Neural progenitor cell (in vitro differentiated cells): ENCODE measurements at regions not wholly inside any gene's neighbourhood (a gene's known extent, or its start where the extent isn't known, plus 50 kb on each side); places are given as distances from the start of the nearest gene placed in this dataset.
A peak's percentile ranks its signal among the peaks of the same experiment; 100 is the strongest.

Experiments used
- DNase-seq: peaks from one replicate; pipeline ENCODE4 v3.0.0-alpha.2; 2016; ENCODE audit warnings: low spot score
- H2AFZ ChIP-seq: fragments of 200-600 bp; sonication (generic); replicated peaks from 2 replicates; pipeline ENCODE4 v1.6.1; 2016; ENCODE audit warnings: antibody characterized with exemption
- H3F3A ChIP-seq: fragments of 200-600 bp; sonication (generic); 2 replicates; pipeline ENCODE4 v1.6.1; 2016; ENCODE audit warnings: antibody characterized with exemption, low read depth
- H3K27ac ChIP-seq: fragments of 200-600 bp; sonication (generic); 2 replicates; pipeline ENCODE4 v1.5.1; 2016; ENCODE audit warnings: mild to moderate bottlenecking
- H3K27me3 ChIP-seq: fragments of 200-600 bp; sonication (generic); 2 replicates; pipeline ENCODE4 v1.6.1; 2016; ENCODE audit warnings: mild to moderate bottlenecking, moderate library complexity
- H3K36me3 ChIP-seq: fragments of 200-600 bp; sonication (generic); 2 replicates; pipeline ENCODE4 v1.5.1; 2016
- H3K4me1 ChIP-seq: fragments of 200-600 bp; sonication (generic); 2 replicates; pipeline ENCODE4 v1.6.1; 2016; ENCODE audit warnings: mixed run types
- H3K4me2 ChIP-seq: fragments of 200-600 bp; sonication (generic); 2 replicates; pipeline ENCODE4 v1.6.1; 2016
- H3K4me3 ChIP-seq: fragments of 200-600 bp; sonication (generic); 2 replicates; pipeline ENCODE4 v1.5.1; 2016
- H3K79me2 ChIP-seq: fragments of 200-600 bp; sonication (generic); 2 replicates; pipeline ENCODE4 v1.6.1; 2016; ENCODE audit warnings: low read depth
- H3K9ac ChIP-seq: fragments of 200-600 bp; sonication (generic); 2 replicates; pipeline ENCODE4 v1.6.1; 2016
- H3K9me3 ChIP-seq: fragments of 200-600 bp; sonication (generic); 2 replicates; pipeline ENCODE4 v1.5.1; 2016; ENCODE audit warnings: low read depth
- H4K20me1 ChIP-seq: fragments of 200-600 bp; sonication (generic); 2 replicates; pipeline ENCODE4 v1.6.1; 2016; ENCODE audit warnings: low read depth
- H3K27ac Mint-ChIP-seq: 3 replicates; pipeline ENCODE4 v1.8.0; 2021; ENCODE audit warnings: mixed read lengths
- H3K27me3 Mint-ChIP-seq: 2 replicates; pipeline ENCODE4 v1.8.0; 2022; ENCODE audit warnings: low read depth, mild to moderate bottlenecking, inconsistent platforms, moderate library complexity, mixed read lengths; ENCODE audit not compliant: insufficient read depth
- H3K36me3 Mint-ChIP-seq: 3 replicates; pipeline ENCODE4 v1.8.0; 2021; ENCODE audit warnings: mixed read lengths
- H3K4me1 Mint-ChIP-seq: 3 replicates; pipeline ENCODE4 v1.8.0; 2021; ENCODE audit warnings: mixed read lengths
- H3K4me3 Mint-ChIP-seq: 3 replicates; pipeline ENCODE4 v1.8.0; 2021; ENCODE audit warnings: mild to moderate bottlenecking, moderate library complexity, mixed read lengths
- H3K9me3 Mint-ChIP-seq: 3 replicates; pipeline ENCODE4 v1.8.0; 2020; ENCODE audit warnings: mixed read lengths
- CTCF ChIP-seq: fragments of 200-600 bp; sonication (generic); IDR thresholded peaks from 2 replicates; pipeline ENCODE4 v1.5.1; 2017; ENCODE audit warnings: antibody characterized with exemption, mild to moderate bottlenecking
- EZH2 ChIP-seq: fragments of 200-600 bp; sonication (generic); IDR thresholded peaks from 2 replicates; pipeline ENCODE4 v1.6.1; 2017; ENCODE audit warnings: antibody characterized with exemption, mild to moderate bottlenecking, moderate library complexity
- EZH2phosphoT487 ChIP-seq: fragments of 200-600 bp; sonication (generic); IDR thresholded peaks from 2 replicates; pipeline ENCODE4 v1.6.1; 2017; ENCODE audit warnings: antibody characterized with exemption

- H3K4me3 ChIP-seq: no peak overlapping the region
- H3K9me3 Mint-ChIP-seq: no peaks in the 10 kb centered on the region
- H3K27ac Mint-ChIP-seq: no peak overlapping the region
- H3K9ac ChIP-seq: no peak overlapping the region
- peak overlapping the region; percentile 31 for H2AFZ ChIP-seq
- H4K20me1 ChIP-seq: no peaks in the 10 kb centered on the region
- H3F3A ChIP-seq: no peaks in the 10 kb centered on the region
- H3K79me2 ChIP-seq: no peaks in the 10 kb centered on the region
- no peaks in the 10 kb centered on the region for H3K36me3 ChIP-seq
- peaks cover 5% of the 10 kb centered on the region for H3K27me3 Mint-ChIP-seq
- H3K4me1 Mint-ChIP-seq: peaks cover 4% of the 10 kb centered on the region
- H3K4me1 ChIP-seq: no peaks in the 10 kb centered on the region
- H3K36me3 Mint-ChIP-seq: no peaks in the 10 kb centered on the region
- no peak for TF ChIP-seq EZH2phosphoT487
- TF ChIP-seq CTCF: peak; percentile 4
- TF ChIP-seq EZH2: no peak
- H3K27me3 ChIP-seq: no peaks in the 10 kb centered on the region
- H3K4me3 Mint-ChIP-seq: no peak overlapping the region
- H3K27ac ChIP-seq: no peak overlapping the region
- H3K9me3 ChIP-seq: no peaks in the 10 kb centered on the region
- peak; percentile 21 for DNase-seq
- H3K4me2 ChIP-seq: no peak overlapping the region
Measured at GRCh38 chr15:97791824-97792792, 168.4 kb upstream of the ARRDC4 start.

- Histone ChIP-seq H3K4me2 (no peak overlapping the region), H3K4me3 (no peak overlapping the region), H3K27ac (no peak overlapping the region), H3K9me3 (no peaks in the 10 kb centered on the region), H4K20me1 (no peaks in the 10 kb centered on the region), H3K36me3 (no peaks in the 10 kb centered on the region), H3K27me3 (no peaks in the 10 kb centered on the region), H3F3A (no peaks in the 10 kb centered on the region), H2AFZ (no peak overlapping the region), H3K79me2 (no peaks in the 10 kb centered on the region), H3K4me1 (no peaks in the 10 kb centered on the region), H3K9ac (no peak overlapping the region)
- Mint-ChIP-seq H3K4me1 (no peaks in the 10 kb centered on the region), H3K27ac (no peak overlapping the region), H3K36me3 (no peaks in the 10 kb centered on the region), H3K4me3 (no peak overlapping the region), H3K9me3 (no peaks in the 10 kb centered on the region), H3K27me3 (peaks cover 2% of the 10 kb centered on the region)
- no peak for DNase-seq
- TF ChIP-seq CTCF (peak; percentile 19), EZH2phosphoT487 (no peak), EZH2 (no peak)
Measured at GRCh38 chr15:97804950-97805349, 155.6 kb upstream of the ARRDC4 start.

GRCh38 chr15:97806766-97807165 lies 153.7 kb upstream of the ARRDC4 start:
- no peaks in the 10 kb centered on the region for H4K20me1 ChIP-seq
- no peak for DNase-seq
- no peaks in the 10 kb centered on the region for H3F3A ChIP-seq
- H3K9ac ChIP-seq: no peak overlapping the region
- Mint-ChIP-seq H3K9me3 (peaks cover 5% of the 10 kb centered on the region), H3K36me3 (no peaks in the 10 kb centered on the region), H3K4me3 (no peak overlapping the region), H3K27me3 (peaks cover 2% of the 10 kb centered on the region), H3K4me1 (no peaks in the 10 kb centered on the region), H3K27ac (no peak overlapping the region)
- H3K4me3 ChIP-seq: no peak overlapping the region
- no peaks in the 10 kb centered on the region for H3K9me3 ChIP-seq
- no peaks in the 10 kb centered on the region for H3K4me1 ChIP-seq
- no peaks in the 10 kb centered on the region for H3K27me3 ChIP-seq
- TF ChIP-seq CTCF: no peak
- H3K4me2 ChIP-seq: no peak overlapping the region
- H3K27ac ChIP-seq: no peak overlapping the region
- no peaks in the 10 kb centered on the region for H3K36me3 ChIP-seq
- H2AFZ ChIP-seq: no peak overlapping the region
- no peaks in the 10 kb centered on the region for H3K79me2 ChIP-seq
